ENCODE measurements at regions not wholly inside any gene's neighbourhood (a gene's known extent, or its start where the extent isn't known, plus 50 kb on each side); places are given as distances from the start of the nearest gene placed in this dataset.
"Not testable (repeated sequence)": the region's sequence is repeated elsewhere in the genome, so short reads cannot be mapped to it uniquely, and the experiment has no call there.

DNA sequence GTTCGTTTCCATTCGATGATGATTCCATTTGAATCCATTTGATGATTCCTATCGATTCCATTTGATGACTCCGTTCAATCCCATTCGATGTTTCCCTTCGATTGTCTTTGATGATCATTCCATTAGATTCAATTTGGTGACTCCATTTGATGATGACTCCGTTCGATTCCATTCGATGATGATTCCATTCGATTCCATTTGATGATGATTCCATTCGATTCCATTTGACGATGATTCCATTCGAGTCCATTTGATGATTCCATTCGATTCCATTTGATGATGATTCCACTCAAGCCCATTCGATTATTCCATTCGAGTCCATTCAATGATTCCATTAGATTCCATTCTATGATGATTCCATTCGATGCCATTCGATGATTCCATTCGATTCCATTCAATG lies 2730.6 kb downstream of the RPIA start:
- not testable (repeated sequence) for DNase-seq (ENCODE audit: low read depth); H3K4me3 ChIP-seq (ENCODE audit: low read depth, low read length)

DNA sequence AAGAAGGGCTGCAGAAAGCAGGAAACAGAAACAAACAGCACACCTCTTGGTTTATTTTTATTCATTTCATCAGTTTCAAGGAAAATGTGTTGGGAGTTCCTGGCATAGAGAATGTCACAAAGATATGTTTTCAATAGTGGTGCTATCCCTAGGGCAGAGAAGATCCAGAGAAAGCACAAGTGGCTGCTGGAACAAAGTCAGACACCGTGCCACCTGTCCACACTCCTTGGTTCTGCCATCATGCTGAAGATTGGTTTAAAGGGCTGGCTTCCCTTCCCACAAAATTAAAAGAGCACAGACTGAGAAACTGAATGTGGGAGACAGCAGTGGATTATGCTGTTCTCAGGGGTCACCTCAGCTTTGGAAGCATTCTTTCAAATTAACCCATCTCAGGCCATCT lies 2735.7 kb downstream of the RPIA start:
- DNase-seq (ENCODE audit: low read depth); H3K4me3 ChIP-seq (ENCODE audit: low read depth, low read length): not testable (repeated sequence)

DNA sequence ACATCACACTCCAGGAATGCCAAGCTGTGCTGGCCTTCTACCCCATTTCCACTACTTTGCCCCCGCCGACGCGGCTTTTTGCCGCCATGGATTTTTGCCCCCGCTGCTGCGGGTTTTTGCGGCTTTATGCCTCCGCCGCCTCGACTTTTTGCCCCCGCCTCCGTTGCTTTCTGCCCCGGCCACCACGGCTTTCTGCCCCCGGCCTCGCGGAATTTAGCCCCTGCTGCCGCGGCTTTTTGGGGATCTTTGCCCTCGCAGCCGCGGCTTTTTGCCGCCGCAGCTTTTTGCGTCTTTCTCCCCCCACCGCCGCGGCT lies 2750.4 kb downstream of the RPIA start:
- not testable (repeated sequence) for H3K4me3 ChIP-seq (ENCODE audit: low read depth, low read length); DNase-seq (ENCODE audit: low read depth)

DNA sequence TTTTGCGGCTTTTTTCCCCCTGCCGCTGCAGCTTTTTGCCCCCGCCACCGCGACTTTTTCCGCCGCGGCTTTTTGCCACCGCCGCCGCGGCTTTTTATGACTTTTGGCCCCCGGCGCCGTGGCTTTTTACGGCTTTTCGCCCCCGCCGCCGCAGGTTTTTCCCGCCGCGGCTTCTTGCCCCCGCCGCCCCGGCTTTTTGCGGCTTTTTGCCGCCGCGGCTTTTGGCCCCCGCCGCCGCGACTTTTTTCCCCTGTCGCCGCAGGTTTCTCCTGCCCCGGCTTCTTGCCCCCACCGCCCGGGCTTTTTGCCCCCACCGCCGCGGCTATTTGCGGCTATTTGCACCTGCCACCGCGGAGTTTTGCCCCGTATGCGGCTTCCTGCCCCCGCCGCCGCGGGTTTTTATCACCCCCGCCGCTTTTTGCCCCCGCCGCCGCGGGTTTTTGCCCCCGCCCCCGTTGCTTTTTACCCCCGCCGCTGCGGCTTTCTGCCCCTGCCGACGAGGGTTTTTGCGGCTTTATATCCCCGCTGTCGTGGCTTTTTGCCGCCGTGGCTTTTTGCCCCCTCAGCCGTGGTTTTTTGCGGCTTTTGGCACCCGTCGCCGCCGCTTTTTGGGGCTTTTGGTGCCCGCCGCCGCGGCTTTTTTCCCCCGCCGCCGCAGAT lies 2750.9 kb downstream of the RPIA start:
- DNase-seq (ENCODE audit: low read depth) = no peak
- TF ChIP-seq, protein P1, sequence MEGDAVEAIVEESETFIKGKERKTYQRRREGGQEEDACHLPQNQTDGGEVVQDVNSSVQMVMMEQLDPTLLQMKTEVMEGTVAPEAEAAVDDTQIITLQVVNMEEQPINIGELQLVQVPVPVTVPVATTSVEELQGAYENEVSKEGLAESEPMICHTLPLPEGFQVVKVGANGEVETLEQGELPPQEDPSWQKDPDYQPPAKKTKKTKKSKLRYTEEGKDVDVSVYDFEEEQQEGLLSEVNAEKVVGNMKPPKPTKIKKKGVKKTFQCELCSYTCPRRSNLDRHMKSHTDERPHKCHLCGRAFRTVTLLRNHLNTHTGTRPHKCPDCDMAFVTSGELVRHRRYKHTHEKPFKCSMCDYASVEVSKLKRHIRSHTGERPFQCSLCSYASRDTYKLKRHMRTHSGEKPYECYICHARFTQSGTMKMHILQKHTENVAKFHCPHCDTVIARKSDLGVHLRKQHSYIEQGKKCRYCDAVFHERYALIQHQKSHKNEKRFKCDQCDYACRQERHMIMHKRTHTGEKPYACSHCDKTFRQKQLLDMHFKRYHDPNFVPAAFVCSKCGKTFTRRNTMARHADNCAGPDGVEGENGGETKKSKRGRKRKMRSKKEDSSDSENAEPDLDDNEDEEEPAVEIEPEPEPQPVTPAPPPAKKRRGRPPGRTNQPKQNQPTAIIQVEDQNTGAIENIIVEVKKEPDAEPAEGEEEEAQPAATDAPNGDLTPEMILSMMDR (IDR thresholded peaks at IDR 0.05; ENCODE audit: low read depth, low read length, missing control alignments) = no peak
- H3K4me3 ChIP-seq (ENCODE audit: low read depth, low read length) = no peak overlapping the region

DNA sequence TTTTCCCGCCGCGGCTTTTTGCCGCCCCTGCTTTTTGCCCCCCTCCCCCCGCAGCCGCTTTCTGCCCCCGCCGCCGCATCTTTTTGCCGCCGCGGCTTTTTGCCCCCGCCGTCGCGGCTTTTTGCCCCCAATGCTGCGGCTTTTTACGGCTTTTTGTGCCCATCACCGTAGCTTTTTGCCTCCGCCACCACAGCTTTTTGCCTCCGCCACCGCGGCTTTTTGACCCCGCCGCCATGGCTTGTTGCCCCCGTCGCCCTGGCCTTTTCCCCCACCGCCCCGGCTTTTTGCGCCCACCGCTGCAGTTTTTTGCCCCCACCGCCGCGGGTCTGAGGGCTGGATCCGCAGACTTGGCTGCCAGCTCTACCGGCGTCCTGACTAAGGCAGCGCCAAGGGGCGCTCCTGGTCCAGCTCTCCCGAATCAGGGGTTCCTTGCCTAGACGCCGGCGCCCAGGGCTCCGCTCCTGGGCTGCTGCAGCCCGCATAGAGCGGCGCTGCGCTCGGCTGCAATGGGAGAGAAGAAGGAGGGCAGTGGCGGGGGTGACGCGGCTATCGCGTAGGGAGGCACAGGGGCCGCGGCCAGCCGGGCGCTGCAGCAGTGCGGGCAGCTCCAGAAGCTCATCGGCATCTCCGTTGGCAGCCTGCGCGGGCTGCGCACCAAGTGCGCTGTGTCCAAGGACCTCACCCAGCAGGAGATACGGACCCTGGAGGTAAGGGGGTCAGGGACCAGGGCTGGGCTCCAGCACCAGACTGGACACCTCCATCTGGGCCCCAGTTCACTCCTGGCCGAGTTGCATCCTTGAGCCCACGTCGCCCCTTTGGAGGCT lies 2751.6 kb downstream of the RPIA start:
- H3K4me3 ChIP-seq (ENCODE audit: low read depth, low read length); DNase-seq (ENCODE audit: low read depth): not testable (repeated sequence)

DNA sequence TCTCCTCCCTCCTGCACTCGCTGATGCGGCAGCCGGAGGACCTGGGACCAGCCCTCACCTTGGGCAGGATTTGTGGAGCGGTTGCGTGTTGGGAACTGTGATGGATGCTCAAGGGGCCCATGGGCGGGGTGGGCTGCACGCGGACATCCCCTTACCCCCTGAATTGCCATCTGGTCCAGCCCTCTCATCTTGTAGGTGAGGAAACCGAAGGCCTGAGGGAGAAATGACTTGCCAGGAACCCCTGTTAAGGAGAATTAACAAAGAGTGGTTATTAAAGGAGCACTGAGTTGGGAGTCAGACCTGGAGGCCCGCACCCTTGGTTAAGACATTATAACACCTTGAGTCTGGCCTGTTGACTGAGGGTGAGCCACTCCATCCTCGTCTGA lies 2752.2 kb downstream of the RPIA start:
- H3K4me3 ChIP-seq (ENCODE audit: low read depth, low read length); DNase-seq (ENCODE audit: low read depth): not testable (repeated sequence)

GRCh38 chr2:91445705-91446104 lies 2754.2 kb downstream of the RPIA start:
- H3K4me3 ChIP-seq (ENCODE audit: low read depth, low read length); DNase-seq (ENCODE audit: low read depth): not testable (repeated sequence)

DNA sequence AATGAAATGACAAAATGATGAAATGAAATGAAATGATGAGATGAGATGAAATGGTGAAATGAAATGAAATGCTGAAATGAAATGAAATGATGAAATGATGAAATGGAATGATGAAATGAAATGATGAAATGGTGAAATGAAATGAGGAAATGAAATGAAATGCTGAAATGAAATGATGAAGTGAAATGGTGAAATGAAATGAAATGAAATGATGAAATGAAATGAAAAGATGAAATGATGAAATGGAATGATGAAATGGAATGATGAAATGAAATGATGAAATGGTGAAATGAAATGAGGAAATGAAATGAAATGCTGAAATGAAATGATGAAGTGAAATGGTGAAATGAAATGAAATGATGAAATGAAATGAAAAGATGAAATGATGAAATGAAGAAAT lies 2755.0 kb downstream of the RPIA start:
- not testable (repeated sequence) for H3K4me3 ChIP-seq (ENCODE audit: low read depth, low read length); DNase-seq (ENCODE audit: low read depth)

- not testable (repeated sequence) for DNase-seq (ENCODE audit: low read depth); H3K4me3 ChIP-seq (ENCODE audit: low read depth, low read length)
Measured at GRCh38 chr2:91446915-91447314, 2755.4 kb downstream of the RPIA start.

- not testable (repeated sequence) for DNase-seq (ENCODE audit: low read depth); H3K4me3 ChIP-seq (ENCODE audit: low read depth, low read length)
Measured at GRCh38 chr2:91447508-91447907, 2756.0 kb downstream of the RPIA start.

- DNase-seq (ENCODE audit: low read depth); H3K4me3 ChIP-seq (ENCODE audit: low read depth, low read length): not testable (repeated sequence)
Measured at GRCh38 chr2:91462292-91462691, 2770.8 kb downstream of the RPIA start.

- H3K4me3 ChIP-seq (ENCODE audit: low read depth, low read length); DNase-seq (ENCODE audit: low read depth): not testable (repeated sequence)
Measured at GRCh38 chr2:91463007-91463406, 2771.5 kb downstream of the RPIA start.

GRCh38 chr2:91466780-91467363 lies 2775.4 kb downstream of the RPIA start:
- not testable (repeated sequence) for DNase-seq (ENCODE audit: low read depth); H3K4me3 ChIP-seq (ENCODE audit: low read depth, low read length)

DNA sequence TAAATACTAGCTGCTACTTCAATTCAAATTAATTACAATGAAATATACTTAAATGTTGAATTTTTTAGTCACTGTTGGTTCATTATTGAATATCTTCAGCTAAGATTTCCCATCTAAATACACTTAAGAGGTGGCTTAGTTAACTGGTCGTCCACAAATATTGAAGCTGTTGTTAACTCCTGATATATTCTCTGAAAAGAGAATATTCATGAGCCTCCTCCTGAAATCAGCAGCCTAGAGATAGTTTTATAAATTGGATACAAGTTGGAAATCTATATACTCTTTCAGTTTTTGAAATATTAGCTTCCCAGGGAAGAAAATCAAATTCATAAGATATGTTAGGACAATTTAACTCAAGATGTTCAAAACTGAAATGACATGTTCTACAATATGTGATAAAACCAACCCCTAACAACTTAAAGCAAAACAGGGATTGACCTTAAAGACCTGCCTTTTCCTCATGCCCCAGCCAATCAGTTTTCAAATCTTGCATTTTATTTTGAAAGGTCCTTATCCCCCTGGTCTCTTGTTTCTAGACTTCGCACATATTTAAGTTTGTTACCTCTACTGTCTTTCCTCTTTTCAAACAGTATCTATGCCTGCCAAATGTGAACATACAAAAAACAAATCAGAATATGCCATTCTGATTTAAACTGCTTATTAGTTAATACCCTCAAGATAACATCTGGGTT lies 2784.9 kb downstream of the RPIA start:
- not testable (repeated sequence) for DNase-seq (ENCODE audit: low read depth); H3K4me3 ChIP-seq (ENCODE audit: low read depth, low read length)

DNA sequence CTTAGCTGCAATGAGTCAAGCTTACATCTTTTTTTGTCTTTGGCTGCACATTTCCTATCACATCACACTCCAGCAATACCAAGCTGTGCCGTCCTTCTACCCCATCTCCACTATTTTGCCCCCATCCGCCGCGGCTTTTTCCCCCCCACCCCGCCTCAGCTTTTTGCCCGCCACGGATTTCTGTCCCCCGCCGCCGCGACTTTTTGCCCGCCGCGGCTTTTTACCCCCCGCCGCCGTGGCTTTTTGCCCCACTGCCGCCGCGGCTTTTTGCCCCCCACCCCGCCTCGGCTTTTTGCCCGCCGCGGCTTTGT lies 2785.4 kb downstream of the RPIA start:
- not testable (repeated sequence) for H3K4me3 ChIP-seq (ENCODE audit: low read depth, low read length); DNase-seq (ENCODE audit: low read depth)

- DNase-seq (ENCODE audit: low read depth); H3K4me3 ChIP-seq (ENCODE audit: low read depth, low read length): not testable (repeated sequence)
Measured at GRCh38 chr2:91477291-91477690, 2785.8 kb downstream of the RPIA start.

Measured in GM12864 (cell line).